ENCODE measurements at regions not wholly inside any gene's neighbourhood (a gene's known extent, or its start where the extent isn't known, plus 50 kb on each side); places are given as distances from the start of the nearest gene placed in this dataset.
"Not testable (repeated sequence)": the region's sequence is repeated elsewhere in the genome, so short reads cannot be mapped to it uniquely, and the experiment has no call there.

GRCh38 chr2:175259164-175259563 lies 77.7 kb upstream of the ATP5MC3 start:
- H3K4me1 ChIP-seq: no peaks in the 10 kb centered on the region
- TF ChIP-seq CTCF (IDR thresholded peaks at IDR 0.05) (no peak), POLR2A (IDR thresholded peaks at IDR 0.05) (no peak), POLR2AphosphoS5 (IDR thresholded peaks at IDR 0.05) (no peak)
- no peak for DNase-seq (ENCODE audit: low spot score in 2 of 2)
- H3K27me3 ChIP-seq: peaks cover 0 to 5% of the 10 kb centered on the region in 2 donors
- H3K4me3 ChIP-seq: no peak overlapping the region
- peaks cover 0 to 3% of the 10 kb centered on the region in 2 donors for H3K9me3 ChIP-seq
- no peaks in the 10 kb centered on the region for H3K36me3 ChIP-seq
- intact Hi-C loops (cut with DNase I; ENCODE audit: low total_unique reads): loop anchor here (10.0 kb wide), 1 partner anchor 1074 kb away; no protein-coding TSS in a partner anchor
- H3K27ac ChIP-seq: no peak overlapping the region

DNA sequence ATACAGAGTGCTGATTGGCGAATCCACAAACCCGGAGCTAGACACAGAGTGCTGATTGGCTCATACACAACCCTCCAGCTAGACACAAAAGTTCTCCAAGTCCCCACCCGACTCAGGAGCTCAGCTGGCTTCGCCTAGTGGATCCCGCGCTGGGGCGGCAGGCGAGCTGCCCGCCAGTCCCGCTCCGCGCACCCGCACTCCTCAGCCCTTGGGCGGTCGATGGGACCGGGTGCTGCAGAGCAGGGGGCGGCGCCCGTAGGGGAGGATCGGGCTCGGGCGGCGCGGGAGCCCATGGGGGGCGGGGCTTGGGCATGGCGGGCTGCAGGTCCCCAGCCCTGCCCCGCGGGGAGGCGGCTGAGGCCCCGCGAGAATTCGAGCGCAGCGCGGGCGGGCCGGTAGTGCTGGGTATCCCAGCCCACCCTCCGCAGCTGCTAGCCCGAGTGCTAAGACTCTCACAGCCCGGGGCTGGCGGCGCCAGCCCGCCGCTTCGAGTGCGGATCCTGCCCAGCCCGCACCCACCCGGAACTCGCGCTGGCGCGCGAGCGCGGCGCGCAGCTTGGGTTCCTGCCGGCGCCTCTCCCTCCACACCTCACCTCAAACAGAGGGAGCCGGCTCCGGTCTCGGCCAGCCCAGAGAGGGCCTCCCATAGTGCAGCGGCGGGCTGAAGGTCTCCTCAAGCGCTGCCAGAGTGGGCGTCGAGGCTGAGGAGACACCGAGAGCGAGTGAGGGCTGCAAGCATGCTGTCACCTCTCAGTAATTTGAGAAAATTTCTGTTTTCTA lies 75.5 kb upstream of the ATP5MC3 start:
- peaks cover 0 to 9% of the 10 kb centered on the region in 2 donors for H3K27me3 ChIP-seq
- H3K4me1 ChIP-seq: no peaks in the 10 kb centered on the region
- H3K36me3 ChIP-seq: no peaks in the 10 kb centered on the region
- H3K27ac ChIP-seq: no peak overlapping the region
- no peak for TF ChIP-seq POLR2A (IDR thresholded peaks at IDR 0.05)
- TF ChIP-seq CTCF (IDR thresholded peaks at IDR 0.05): no peak
- no peak for TF ChIP-seq POLR2AphosphoS5 (IDR thresholded peaks at IDR 0.05)
- intact Hi-C loops (cut with DNase I; ENCODE audit: low total_unique reads): loop anchor here (10.0 kb wide), 1 partner anchor 1072 kb away; no protein-coding TSS in a partner anchor
- H3K9me3 ChIP-seq: peaks cover 0 to 3% of the 10 kb centered on the region in 2 donors
- no peak overlapping the region for H3K4me3 ChIP-seq
- no peak for DNase-seq (ENCODE audit: low spot score in 2 of 2)

DNA sequence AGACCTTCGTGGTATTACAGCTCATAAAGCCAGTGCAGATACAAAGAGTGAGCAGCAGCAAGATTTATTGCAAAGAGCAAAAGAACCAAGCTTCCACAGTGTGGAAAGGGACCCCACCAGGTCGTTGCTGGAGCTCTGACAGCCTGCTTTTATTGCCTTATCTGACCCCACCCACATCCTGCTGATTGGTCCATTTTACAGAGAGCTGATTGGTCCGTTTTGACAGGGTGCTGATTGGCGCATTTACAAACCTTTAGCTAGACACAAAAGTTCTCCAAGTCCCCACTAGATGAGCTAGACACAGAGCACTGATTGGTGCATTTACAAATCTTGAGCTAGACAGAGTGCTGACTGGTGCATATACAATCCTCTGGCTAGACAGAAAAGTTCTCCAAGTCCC lies 74.9 kb upstream of the ATP5MC3 start:
- H3K27ac ChIP-seq; H3K36me3 ChIP-seq; DNase-seq (ENCODE audit: low spot score in 2 of 2); H3K4me1 ChIP-seq; H3K9me3 ChIP-seq; H3K27me3 ChIP-seq; H3K4me3 ChIP-seq: not testable (repeated sequence)
- intact Hi-C loops (cut with DNase I; ENCODE audit: low total_unique reads): loop anchor here (10.0 kb wide), 1 partner anchor 1072 kb away; no protein-coding TSS in a partner anchor

DNA sequence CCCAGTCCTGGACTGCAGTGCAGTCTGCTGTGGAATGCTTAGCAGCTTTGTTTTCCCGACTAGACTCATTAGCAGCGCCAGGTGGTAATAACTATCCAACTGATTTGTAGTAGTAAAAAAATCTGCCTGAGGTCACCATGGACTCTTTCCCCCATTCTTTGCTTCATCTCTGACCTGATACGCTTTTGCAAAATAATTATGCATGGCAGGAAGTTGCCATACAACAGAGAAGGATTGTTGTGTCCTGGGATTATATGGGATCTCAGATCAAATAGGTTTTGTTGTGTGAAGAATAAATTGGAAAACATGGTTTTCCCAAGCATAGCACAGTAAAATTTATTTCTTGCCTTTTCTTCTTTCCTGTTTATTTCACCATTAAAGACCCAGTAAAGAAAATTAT lies 72.4 kb upstream of the ATP5MC3 start:
- Histone ChIP-seq H3K36me3 (no peaks in the 10 kb centered on the region), H3K4me1 (no peaks in the 10 kb centered on the region), H3K27ac (no peak overlapping the region), H3K9me3 (peaks cover 0 to 3% of the 10 kb centered on the region in 2 donors), H3K27me3 (peaks cover 0 to 9% of the 10 kb centered on the region in 2 donors), H3K4me3 (no peak overlapping the region)
- intact Hi-C loops (cut with DNase I; ENCODE audit: low total_unique reads): loop anchor here (10.0 kb wide), 1 partner anchor 1069 kb away; no protein-coding TSS in a partner anchor
- DNase-seq (ENCODE audit: low spot score in 2 of 2): no peak
- no peak for TF ChIP-seq POLR2A (IDR thresholded peaks at IDR 0.05)
- no peak for TF ChIP-seq POLR2AphosphoS5 (IDR thresholded peaks at IDR 0.05)
- TF ChIP-seq CTCF (IDR thresholded peaks at IDR 0.05): no peak

- Histone ChIP-seq H3K36me3 (no peaks in the 10 kb centered on the region), H3K4me3 (no peak overlapping the region), H3K27ac (no peak overlapping the region), H3K4me1 (no peaks in the 10 kb centered on the region), H3K27me3 (peaks cover 0 to 5% of the 10 kb centered on the region in 2 donors), H3K9me3 (no peaks in the 10 kb centered on the region)
- TF ChIP-seq POLR2AphosphoS5 (IDR thresholded peaks at IDR 0.05) (no peak), CTCF (IDR thresholded peaks at IDR 0.05) (peak in 2 of 3 donors; percentile 19 to 23)
- intact Hi-C loops (cut with DNase I; ENCODE audit: low total_unique reads): loop anchor here (10.0 kb wide), 1 partner anchor 1067 kb away; no protein-coding TSS in a partner anchor
- no peak for DNase-seq (ENCODE audit: low spot score in 2 of 2)
These were observed 70.0 kb upstream of the ATP5MC3 start for GRCh38 chr2:175251425-175252041.
